Jurkat, Clone E6-1 (cell line): ENCODE measurements at regions not wholly inside any gene's neighbourhood (a gene's known extent, or its start where the extent isn't known, plus 50 kb on each side); places are given as distances from the start of the nearest gene placed in this dataset.

Experiments
- DNase-seq: peaks from one replicate; pipeline ENCODE4 v3.0.0-alpha.2; 2011; ENCODE audit warnings: low read depth, low spot score
- H3K4me3 ChIP-seq: 2 replicates; pipeline ENCODE4 v1.5.1; 2011; ENCODE audit warnings: mild to moderate bottlenecking, low read length, control low read depth, moderate library complexity

GRCh38 chr13:40422588-40423235 is 243.7 kb downstream of the FOXO1 start:
- H3K4me3 ChIP-seq = no peak overlapping the region
- DNase-seq = no peak

GRCh38 chr13:40428354-40428753 is 238.1 kb downstream of the FOXO1 start:
- no peak overlapping the region for H3K4me3 ChIP-seq
- no peak for DNase-seq

- no peak overlapping the region for H3K4me3 ChIP-seq
- DNase-seq = no peak
Observed at GRCh38 chr13:40429706-40430545, 236.5 kb downstream of the FOXO1 start.

- H3K4me3 ChIP-seq = no peak overlapping the region
- no peak for DNase-seq
Observed at GRCh38 chr13:40432018-40432978, 234.1 kb downstream of the FOXO1 start.

GRCh38 chr13:40433001-40433400 is 233.4 kb downstream of the FOXO1 start:
- DNase-seq = no peak
- H3K4me3 ChIP-seq = no peak overlapping the region

- H3K4me3 ChIP-seq = no peak overlapping the region
- DNase-seq = peak; percentile 39
Observed at GRCh38 chr13:40433577-40433976, 232.9 kb downstream of the FOXO1 start.

- DNase-seq = no peak
- no peak overlapping the region for H3K4me3 ChIP-seq
Observed at GRCh38 chr13:40434516-40435397, 231.7 kb downstream of the FOXO1 start.

- no peak overlapping the region for H3K4me3 ChIP-seq
- no peak for DNase-seq
Observed at GRCh38 chr13:40438022-40438680, 228.3 kb downstream of the FOXO1 start.

- H3K4me3 ChIP-seq = no peak overlapping the region
- DNase-seq = no peak
Observed at GRCh38 chr13:40438999-40439797, 227.2 kb downstream of the FOXO1 start.

GRCh38 chr13:40439928-40440327 is 226.5 kb downstream of the FOXO1 start:
- H3K4me3 ChIP-seq = no peak overlapping the region
- no peak for DNase-seq

- H3K4me3 ChIP-seq = no peak overlapping the region
- DNase-seq = no peak
Observed at GRCh38 chr13:40440990-40441820, 225.2 kb downstream of the FOXO1 start.

GRCh38 chr13:40442231-40442630 is 224.2 kb downstream of the FOXO1 start:
- no peak for DNase-seq
- no peak overlapping the region for H3K4me3 ChIP-seq

GRCh38 chr13:40442826-40443225 is 223.6 kb downstream of the FOXO1 start:
- no peak for DNase-seq
- no peak overlapping the region for H3K4me3 ChIP-seq

- H3K4me3 ChIP-seq = no peak overlapping the region
- DNase-seq = no peak
Observed at GRCh38 chr13:40444241-40444640, 222.2 kb downstream of the FOXO1 start.

GRCh38 chr13:40445557-40445990 is 220.9 kb downstream of the FOXO1 start:
- H3K4me3 ChIP-seq = no peak overlapping the region
- no peak for DNase-seq

GRCh38 chr13:40446365-40446764 is 220.1 kb downstream of the FOXO1 start:
- DNase-seq = no peak

GRCh38 chr13:40447857-40448256 is 218.6 kb downstream of the FOXO1 start:
- DNase-seq = no peak
- no peak overlapping the region for H3K4me3 ChIP-seq

More at GRCh38 chr13:40446365-40446764, 220.1 kb downstream of the FOXO1 start:
- H3K4me3 ChIP-seq = no peak overlapping the region
